GM12878 (cell line): ENCODE measurements at regions not wholly inside any gene's neighbourhood (a gene's known extent, or its start where the extent isn't known, plus 50 kb on each side); places are given as distances from the start of the nearest gene placed in this dataset.
"Not testable (repeated sequence)": the region's sequence is repeated elsewhere in the genome, so short reads cannot be mapped to it uniquely, and the experiment has no call there.

Experiments
- ATAC-seq: fragments of 200-7000 bp; cut with Tn5 transposase; 3 replicates; pipeline ENCODE4 v1.9.1; 2020; ENCODE audit warnings: mild to moderate bottlenecking, moderate library complexity
- BruUV-seq: library from RNA; stranded (reverse); fragments of 400-500 nt; replicated peaks from 2 replicates; lab custom pipeline; 2021; lab: Mats Ljungman, UMichigan
- CTCF ChIA-PET: fragments of 300-600 bp; sonication (Branson Sonifier 250); formaldehyde crosslinking; extraction: SDS; loops from one replicate; lab custom pipeline; 2021; ENCODE audit warnings: inconsistent platforms; lab: Yijun Ruan, JAX
- POLR2A ChIA-PET: fragments of 350-600 bp; formaldehyde crosslinking; extraction: SDS; loops from one replicate; lab custom pipeline; 2021; ENCODE audit warnings: inconsistent platforms; lab: Charles Lee
- RAD21 ChIA-PET: fragments of 300-600 bp; sonication (Branson Sonifier 250); formaldehyde crosslinking; loops from one replicate; lab custom pipeline; 2023; ENCODE audit warnings: antibody characterized with exemption; ENCODE audit not compliant: unreplicated experiment; lab: Charles Lee
- SMC1A ChIA-PET: fragments of 300-600 bp; sonication (Branson Sonifier 250); formaldehyde crosslinking; loops from one replicate; lab custom pipeline; 2023; ENCODE audit not compliant: unreplicated experiment, uncharacterized antibody; lab: Charles Lee
- DNase-seq: peaks from one replicate; pipeline ENCODE4 v3.0.0-alpha.2; 2011; ENCODE audit warnings: low read depth, low spot score
- FAIRE-seq: peaks from 3 replicates; lab custom pipeline; 2011; peaks lifted over from hg19 to GRCh38; lab: Jason Lieb, UNC
- H2AFZ ChIP-seq: 2 replicates; pipeline ENCODE4 v1.6.0; 2011; ENCODE audit warnings: low read depth, low read length, control low read depth; ENCODE audit not compliant: control insufficient read depth
- H3K27ac ChIP-seq: 2 replicates; pipeline ENCODE4 v1.5.1; 2011; ENCODE audit warnings: control low read depth; ENCODE audit not compliant: control insufficient read depth, insufficient read depth
- H3K27me3 ChIP-seq, 2 experiments: replicated peaks in 1 of 2; 2 replicates each; pipeline versions ENCODE4 v1.6.0 to v1.6.1; 2011; ENCODE audit warnings: low read length in 1 of 2; ENCODE audit not compliant: control insufficient read depth in 2 of 2, insufficient read depth in 2 of 2
- H3K36me3 ChIP-seq, 2 experiments: 2 replicates each; pipeline ENCODE4 v1.5.1; 2011; ENCODE audit warnings: low read length in 1 of 2; ENCODE audit not compliant: control insufficient read depth in 2 of 2, insufficient read depth in 2 of 2
- H3K4me1 ChIP-seq: 2 replicates; pipeline ENCODE4 v1.6.1; 2011; ENCODE audit warnings: mild to moderate bottlenecking, low read length, moderate library complexity, mixed read lengths; ENCODE audit not compliant: control insufficient read depth, insufficient read depth
- H3K4me2 ChIP-seq: 2 replicates; pipeline ENCODE4 v1.6.0; 2011; ENCODE audit warnings: control low read depth; ENCODE audit not compliant: control insufficient read depth, insufficient read depth
- H3K4me3 ChIP-seq: fragments of 200-600 bp; sonication (generic); 2 replicates; pipeline ENCODE4 v1.5.1; 2016
- H3K79me2 ChIP-seq: 2 replicates; pipeline ENCODE4 v1.6.0; 2011; ENCODE audit warnings: low read length; ENCODE audit not compliant: control insufficient read depth, insufficient read depth
- H3K9ac ChIP-seq: 2 replicates; pipeline ENCODE4 v1.8.0; 2011; ENCODE audit warnings: low read length, control low read depth, mixed read lengths; ENCODE audit not compliant: control insufficient read depth, insufficient read depth
- H3K9me3 ChIP-seq: replicated peaks from 3 replicates; pipeline ENCODE4 v1.5.1; 2011; ENCODE audit warnings: mild to moderate bottlenecking, low read length; ENCODE audit not compliant: control insufficient read depth, insufficient read depth
- H4K20me1 ChIP-seq: 2 replicates; pipeline ENCODE4 v1.6.0; 2011; ENCODE audit not compliant: control insufficient read depth, insufficient read depth
- WGBS: methylation state at CpG from one replicate; pipeline ENCODE4 v1.1.6; 2016; ENCODE audit warnings: low lambda C conversion rate; ENCODE audit not compliant: insufficient replicate concordance, insufficient coverage; ENCODE audit errors: missing lambda C conversion rate; 5-methylcytosine and 5-hydroxymethylcytosine counted together
- in situ Hi-C: fragments of 300-500 bp; cut with MboI; formaldehyde crosslinking; loops from 9 replicates; pipeline ENCODE4 v1.14.3; 2018; ENCODE audit warnings: mixed read lengths
- intact Hi-C: fragments of 100-400 bp; cut with micrococcal nuclease; formaldehyde crosslinking; loops from one replicate; pipeline ENCODE4 v1.14.2; 2022; ENCODE audit not compliant: unreplicated experiment
- TF ChIP-seq, protein P1 (sequence below): fragments of 150-350 bp; IDR thresholded peaks from 2 replicates; pipeline ENCODE4 v1.6.1; 2016; ENCODE audit warnings: low read depth, low read length
- TF ChIP-seq, protein P2 (sequence below): IDR thresholded peaks from 2 replicates; pipeline ENCODE4 v1.6.1; 2011; ENCODE audit warnings: mild to moderate bottlenecking, low read depth, low read length, moderate library complexity; ENCODE audit not compliant: insufficient replicate concordance
- TF ChIP-seq, protein P3 (sequence below): fragments of 450-650 bp; conservative IDR thresholded peaks from 2 replicates; pipeline ENCODE4 v1.6.1; 2017; ENCODE audit warnings: mild to moderate bottlenecking, moderate library complexity

DNA sequence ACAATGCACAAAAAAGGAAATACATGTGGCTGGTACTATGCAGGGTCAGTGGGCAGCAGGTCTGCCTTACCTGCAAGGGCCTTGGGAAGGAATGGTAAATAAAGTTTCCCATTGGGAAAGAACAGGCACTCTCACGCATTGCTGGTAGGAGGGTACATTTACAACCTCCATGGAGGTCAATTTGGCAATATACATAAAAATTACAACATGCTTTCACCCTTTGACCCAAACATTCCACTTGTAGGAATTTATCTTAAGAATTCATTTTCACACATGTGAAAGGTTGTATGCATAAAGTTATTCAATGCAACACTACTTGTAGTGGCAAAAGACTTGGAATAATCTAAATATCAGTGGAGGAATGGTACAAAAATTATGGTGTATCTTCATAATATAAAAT is 216.4 kb downstream of the DLEU7 start (continued):
- TF ChIP-seq, protein P1, sequence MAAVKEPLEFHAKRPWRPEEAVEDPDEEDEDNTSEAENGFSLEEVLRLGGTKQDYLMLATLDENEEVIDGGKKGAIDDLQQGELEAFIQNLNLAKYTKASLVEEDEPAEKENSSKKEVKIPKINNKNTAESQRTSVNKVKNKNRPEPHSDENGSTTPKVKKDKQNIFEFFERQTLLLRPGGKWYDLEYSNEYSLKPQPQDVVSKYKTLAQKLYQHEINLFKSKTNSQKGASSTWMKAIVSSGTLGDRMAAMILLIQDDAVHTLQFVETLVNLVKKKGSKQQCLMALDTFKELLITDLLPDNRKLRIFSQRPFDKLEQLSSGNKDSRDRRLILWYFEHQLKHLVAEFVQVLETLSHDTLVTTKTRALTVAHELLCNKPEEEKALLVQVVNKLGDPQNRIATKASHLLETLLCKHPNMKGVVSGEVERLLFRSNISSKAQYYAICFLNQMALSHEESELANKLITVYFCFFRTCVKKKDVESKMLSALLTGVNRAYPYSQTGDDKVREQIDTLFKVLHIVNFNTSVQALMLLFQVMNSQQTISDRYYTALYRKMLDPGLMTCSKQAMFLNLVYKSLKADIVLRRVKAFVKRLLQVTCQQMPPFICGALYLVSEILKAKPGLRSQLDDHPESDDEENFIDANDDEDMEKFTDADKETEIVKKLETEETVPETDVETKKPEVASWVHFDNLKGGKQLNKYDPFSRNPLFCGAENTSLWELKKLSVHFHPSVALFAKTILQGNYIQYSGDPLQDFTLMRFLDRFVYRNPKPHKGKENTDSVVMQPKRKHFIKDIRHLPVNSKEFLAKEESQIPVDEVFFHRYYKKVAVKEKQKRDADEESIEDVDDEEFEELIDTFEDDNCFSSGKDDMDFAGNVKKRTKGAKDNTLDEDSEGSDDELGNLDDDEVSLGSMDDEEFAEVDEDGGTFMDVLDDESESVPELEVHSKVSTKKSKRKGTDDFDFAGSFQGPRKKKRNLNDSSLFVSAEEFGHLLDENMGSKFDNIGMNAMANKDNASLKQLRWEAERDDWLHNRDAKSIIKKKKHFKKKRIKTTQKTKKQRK: no peak
- TF ChIP-seq, protein P2, sequence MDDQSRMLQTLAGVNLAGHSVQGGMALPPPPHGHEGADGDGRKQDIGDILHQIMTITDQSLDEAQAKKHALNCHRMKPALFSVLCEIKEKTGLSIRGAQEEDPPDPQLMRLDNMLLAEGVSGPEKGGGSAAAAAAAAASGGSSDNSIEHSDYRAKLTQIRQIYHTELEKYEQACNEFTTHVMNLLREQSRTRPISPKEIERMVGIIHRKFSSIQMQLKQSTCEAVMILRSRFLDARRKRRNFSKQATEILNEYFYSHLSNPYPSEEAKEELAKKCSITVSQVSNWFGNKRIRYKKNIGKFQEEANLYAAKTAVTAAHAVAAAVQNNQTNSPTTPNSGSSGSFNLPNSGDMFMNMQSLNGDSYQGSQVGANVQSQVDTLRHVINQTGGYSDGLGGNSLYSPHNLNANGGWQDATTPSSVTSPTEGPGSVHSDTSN: no peak
- TF ChIP-seq, protein P3, sequence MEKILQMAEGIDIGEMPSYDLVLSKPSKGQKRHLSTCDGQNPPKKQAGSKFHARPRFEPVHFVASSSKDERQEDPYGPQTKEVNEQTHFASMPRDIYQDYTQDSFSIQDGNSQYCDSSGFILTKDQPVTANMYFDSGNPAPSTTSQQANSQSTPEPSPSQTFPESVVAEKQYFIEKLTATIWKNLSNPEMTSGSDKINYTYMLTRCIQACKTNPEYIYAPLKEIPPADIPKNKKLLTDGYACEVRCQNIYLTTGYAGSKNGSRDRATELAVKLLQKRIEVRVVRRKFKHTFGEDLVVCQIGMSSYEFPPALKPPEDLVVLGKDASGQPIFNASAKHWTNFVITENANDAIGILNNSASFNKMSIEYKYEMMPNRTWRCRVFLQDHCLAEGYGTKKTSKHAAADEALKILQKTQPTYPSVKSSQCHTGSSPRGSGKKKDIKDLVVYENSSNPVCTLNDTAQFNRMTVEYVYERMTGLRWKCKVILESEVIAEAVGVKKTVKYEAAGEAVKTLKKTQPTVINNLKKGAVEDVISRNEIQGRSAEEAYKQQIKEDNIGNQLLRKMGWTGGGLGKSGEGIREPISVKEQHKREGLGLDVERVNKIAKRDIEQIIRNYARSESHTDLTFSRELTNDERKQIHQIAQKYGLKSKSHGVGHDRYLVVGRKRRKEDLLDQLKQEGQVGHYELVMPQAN: no peak
- TF ChIP-seq, all 136 proteins: peak for 0

DNA sequence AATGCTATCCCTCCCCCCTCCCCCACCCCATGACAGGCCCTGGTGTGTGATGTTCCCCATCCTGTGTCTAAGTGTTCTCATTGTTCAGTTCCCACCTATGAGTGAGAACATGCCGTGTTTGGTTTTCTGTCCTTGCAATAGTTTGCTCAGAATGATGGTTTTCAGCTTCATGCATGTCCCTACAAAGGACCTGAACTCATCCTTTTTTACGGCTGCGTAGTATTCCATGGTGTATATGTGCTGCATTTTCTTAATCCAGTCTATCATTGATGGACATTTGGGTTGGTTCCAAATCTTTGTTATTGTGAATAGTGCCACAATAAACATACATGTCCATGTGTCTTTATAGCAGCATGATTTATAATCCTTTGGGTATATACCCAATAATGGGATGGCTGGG is 215.0 kb downstream of the DLEU7 start:
- H3K9me3 ChIP-seq, H3K79me2 ChIP-seq, RAD21 ChIA-PET, H2AFZ ChIP-seq, in situ Hi-C loops, H3K36me3 ChIP-seq, H3K4me2 ChIP-seq, BruUV-seq, FAIRE-seq, CTCF ChIA-PET, H3K27me3 ChIP-seq, H4K20me1 ChIP-seq, H3K4me3 ChIP-seq, H3K9ac ChIP-seq, H3K4me1 ChIP-seq, POLR2A ChIA-PET, DNase-seq, ATAC-seq, H3K27ac ChIP-seq: not testable (repeated sequence)
- WGBS: 65% methylated on average over 3 of the region's 3 CpGs
- intact Hi-C loops: loop anchor here (10.0 kb wide), 1 partner anchor 64 kb away; no protein-coding TSS in a partner anchor
- SMC1A ChIA-PET: interaction anchor here (1.4 kb wide), 1 partner anchor 27 kb away, joined by 3 read pairs; no protein-coding TSS in a partner anchor
